Activated naive CD4-positive, alpha-beta T cell treated with anti-CD3 and anti-CD28 coated beads for 36 hours (primary cell): ENCODE measurements at regions not wholly inside any gene's neighbourhood (a gene's known extent, or its start where the extent isn't known, plus 50 kb on each side); places are given as distances from the start of the nearest gene placed in this dataset.
"Not testable (repeated sequence)": the region's sequence is repeated elsewhere in the genome, so short reads cannot be mapped to it uniquely, and the experiment has no call there.

Experiments
- CTCF ChIA-PET: fragments of 350-600 bp; sonication (Branson Sonifier 250); formaldehyde crosslinking; loops from one replicate; lab custom pipeline; 2021; ENCODE audit warnings: antibody characterized with exemption; lab: Charles Lee
- DNase-seq: peaks from one replicate; pipeline ENCODE4 v3.0.0-alpha.2; 2020
- H3K27ac Mint-ChIP-seq: one replicate; pipeline ENCODE4 v1.8.0; 2021; ENCODE audit warnings: mild to moderate bottlenecking, mixed read lengths
- H3K27me3 Mint-ChIP-seq: one replicate; pipeline ENCODE4 v1.8.0; 2021; ENCODE audit warnings: low read depth, mixed read lengths
- H3K36me3 Mint-ChIP-seq: one replicate; pipeline ENCODE4 v1.8.0; 2021; ENCODE audit warnings: low read depth, mixed read lengths
- H3K4me1 Mint-ChIP-seq: one replicate; pipeline ENCODE4 v1.8.0; 2021; ENCODE audit warnings: low read depth, mixed read lengths
- H3K4me3 Mint-ChIP-seq: one replicate; pipeline ENCODE4 v1.8.0; 2021; ENCODE audit warnings: mild to moderate bottlenecking, moderate library complexity, mixed read lengths
- H3K9me3 Mint-ChIP-seq: one replicate; pipeline ENCODE4 v1.8.0; 2021; ENCODE audit warnings: mixed read lengths
- intact Hi-C: fragments of 100-400 bp; cut with micrococcal nuclease; formaldehyde crosslinking; loops from one replicate; pipeline ENCODE4 v1.15.1; 2023

GRCh38 chr4:73671348-73671747 is 51.1 kb upstream of the RASSF6 start:
- H3K27me3 Mint-ChIP-seq, H3K36me3 Mint-ChIP-seq, CTCF ChIA-PET, H3K4me3 Mint-ChIP-seq, H3K27ac Mint-ChIP-seq, H3K4me1 Mint-ChIP-seq, DNase-seq, H3K9me3 Mint-ChIP-seq, intact Hi-C loops: not testable (repeated sequence)

GRCh38 chr4:73673286-73673685 is 53.0 kb upstream of the RASSF6 start:
- CTCF ChIA-PET = interaction anchor here (0.7 kb wide), 1 partner anchor 10 kb away, joined by 3 read pairs; no protein-coding TSS in a partner anchor
- no peaks in the 10 kb centered on the region for H3K4me1 Mint-ChIP-seq
- intact Hi-C loops = no loop called here
- no peaks in the 10 kb centered on the region for H3K27me3 Mint-ChIP-seq
- no peak for DNase-seq
- H3K4me3 Mint-ChIP-seq = no peak overlapping the region
- H3K36me3 Mint-ChIP-seq = no peaks in the 10 kb centered on the region
- no peak overlapping the region for H3K27ac Mint-ChIP-seq
- no peaks in the 10 kb centered on the region for H3K9me3 Mint-ChIP-seq

DNA sequence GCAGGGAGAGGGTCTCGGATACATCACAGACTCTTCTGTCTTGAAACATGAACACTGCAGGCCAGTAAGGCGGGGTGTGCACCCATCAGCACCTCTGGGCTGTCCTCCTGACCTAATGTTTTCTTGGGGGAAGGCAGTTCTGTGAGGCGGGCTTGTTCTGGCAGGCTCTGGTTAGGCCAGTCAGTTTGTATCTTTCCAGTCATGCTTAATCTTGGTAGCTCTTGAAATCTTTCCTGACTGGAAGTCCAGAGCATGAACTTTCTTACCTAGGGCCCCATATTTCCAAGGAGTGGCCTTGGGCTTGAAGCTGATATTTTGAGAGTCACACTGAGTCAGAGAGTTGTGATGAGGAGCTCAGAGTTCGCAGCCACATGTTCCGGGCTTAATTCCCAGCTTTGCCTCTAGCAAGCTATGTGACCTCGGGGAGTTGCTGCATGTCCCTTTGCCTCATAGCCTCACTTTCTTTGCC is 54.2 kb upstream of the RASSF6 start:
- Mint-ChIP-seq H3K36me3 (no peaks in the 10 kb centered on the region), H3K9me3 (no peaks in the 10 kb centered on the region), H3K4me1 (no peaks in the 10 kb centered on the region), H3K4me3 (no peak overlapping the region), H3K27me3 (no peaks in the 10 kb centered on the region), H3K27ac (no peak overlapping the region)
- DNase-seq = no peak
- intact Hi-C loops = no loop called here
- CTCF ChIA-PET = interaction anchor here (0.6 kb wide), 1 partner anchor 9 kb away, joined by 3 read pairs; no protein-coding TSS in a partner anchor

- H3K27ac Mint-ChIP-seq = no peak overlapping the region
- CTCF ChIA-PET = no interaction called here
- no peak overlapping the region for H3K4me3 Mint-ChIP-seq
- no peaks in the 10 kb centered on the region for H3K36me3 Mint-ChIP-seq
- intact Hi-C loops = no loop called here
- H3K9me3 Mint-ChIP-seq = no peaks in the 10 kb centered on the region
- H3K4me1 Mint-ChIP-seq = no peaks in the 10 kb centered on the region
- no peak for DNase-seq
- H3K27me3 Mint-ChIP-seq = no peaks in the 10 kb centered on the region
Observed at GRCh38 chr4:73675623-73676022, 55.4 kb upstream of the RASSF6 start.

- Mint-ChIP-seq H3K9me3 (no peaks in the 10 kb centered on the region), H3K27ac (no peak overlapping the region), H3K4me3 (no peak overlapping the region), H3K4me1 (no peaks in the 10 kb centered on the region), H3K27me3 (no peaks in the 10 kb centered on the region), H3K36me3 (no peaks in the 10 kb centered on the region)
- CTCF ChIA-PET = no interaction called here
- intact Hi-C loops = no loop called here
- DNase-seq = no peak
Observed at GRCh38 chr4:73676136-73676535, 55.9 kb upstream of the RASSF6 start.

GRCh38 chr4:73676861-73677323 is 56.7 kb upstream of the RASSF6 start:
- intact Hi-C loops = no loop called here
- H3K27ac Mint-ChIP-seq = no peak overlapping the region
- CTCF ChIA-PET = no interaction called here
- no peaks in the 10 kb centered on the region for H3K36me3 Mint-ChIP-seq
- no peaks in the 10 kb centered on the region for H3K4me1 Mint-ChIP-seq
- no peaks in the 10 kb centered on the region for H3K9me3 Mint-ChIP-seq
- no peaks in the 10 kb centered on the region for H3K27me3 Mint-ChIP-seq
- no peak for DNase-seq
- H3K4me3 Mint-ChIP-seq = no peak overlapping the region

DNA sequence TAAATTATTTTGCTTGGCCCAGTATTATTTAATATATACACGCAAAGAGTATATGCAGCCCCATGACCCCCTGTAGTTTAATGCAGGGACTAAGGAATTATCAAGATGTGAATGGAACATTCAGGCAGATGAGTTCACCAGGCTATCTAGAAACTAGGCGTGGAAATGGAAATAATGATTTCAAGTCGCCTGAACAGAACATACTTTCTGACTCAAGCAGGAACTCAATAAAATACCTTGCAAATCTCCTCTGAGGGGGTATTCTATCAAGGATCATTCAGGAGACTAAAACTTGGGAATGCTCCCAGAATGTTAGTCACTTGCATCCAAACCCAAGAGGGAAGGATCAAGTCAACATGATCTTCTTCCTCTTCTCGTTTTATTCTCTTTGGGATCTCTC is 59.6 kb upstream of the RASSF6 start:
- no peak overlapping the region for H3K4me3 Mint-ChIP-seq
- DNase-seq = no peak
- no peak overlapping the region for H3K27ac Mint-ChIP-seq
- CTCF ChIA-PET = no interaction called here
- intact Hi-C loops = no loop called here
- no peaks in the 10 kb centered on the region for H3K36me3 Mint-ChIP-seq
- H3K4me1 Mint-ChIP-seq = no peaks in the 10 kb centered on the region
- no peaks in the 10 kb centered on the region for H3K9me3 Mint-ChIP-seq
- H3K27me3 Mint-ChIP-seq = no peaks in the 10 kb centered on the region

DNA sequence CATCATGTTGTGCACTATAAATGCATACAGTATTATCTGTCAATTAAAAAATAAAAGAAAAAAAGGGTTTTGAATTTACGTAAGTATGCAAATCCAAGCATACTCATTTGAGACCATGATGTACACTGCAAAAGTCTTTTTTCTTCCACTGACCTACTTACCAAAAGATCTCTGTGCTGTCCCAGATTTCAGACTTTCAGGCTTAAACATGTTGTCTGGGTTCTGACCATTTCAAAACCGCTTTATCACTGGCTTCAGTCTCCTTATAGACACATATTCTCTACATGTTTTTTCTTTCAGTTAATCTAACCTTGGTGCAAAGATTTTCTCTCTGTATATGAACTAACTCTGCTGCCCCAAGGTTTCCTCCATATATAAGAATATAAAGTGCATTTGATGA is 58.6 kb upstream of the CXCL8 start:
- H3K36me3 Mint-ChIP-seq = no peaks in the 10 kb centered on the region
- no peak overlapping the region for H3K4me3 Mint-ChIP-seq
- H3K4me1 Mint-ChIP-seq = no peaks in the 10 kb centered on the region
- no peak overlapping the region for H3K27ac Mint-ChIP-seq
- CTCF ChIA-PET = no interaction called here
- H3K27me3 Mint-ChIP-seq = peaks cover 6% of the 10 kb centered on the region
- no peaks in the 10 kb centered on the region for H3K9me3 Mint-ChIP-seq
- DNase-seq = no peak
- intact Hi-C loops = no loop called here

DNA sequence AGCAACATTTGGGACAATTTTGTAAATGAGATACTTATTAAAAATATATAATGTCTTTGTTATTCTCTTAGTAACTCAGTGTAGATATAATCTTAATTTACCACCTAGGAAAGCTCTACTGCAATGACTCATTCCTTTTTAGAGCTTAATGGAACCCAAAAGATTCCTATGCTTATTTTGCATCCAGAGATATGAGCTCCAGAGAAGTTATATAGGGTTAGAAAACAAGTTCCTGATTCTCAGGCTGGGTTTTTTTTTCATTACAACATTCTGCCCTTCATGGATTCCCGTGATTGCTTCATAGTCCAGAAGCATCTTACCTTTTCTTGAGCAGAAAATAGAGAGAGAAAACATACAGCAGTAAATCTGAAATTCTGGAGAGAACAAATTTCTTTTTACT is 57.9 kb upstream of the CXCL8 start:
- no peak for DNase-seq
- CTCF ChIA-PET = no interaction called here
- Mint-ChIP-seq H3K27me3 (peaks cover 6% of the 10 kb centered on the region), H3K27ac (no peak overlapping the region), H3K4me3 (no peak overlapping the region), H3K9me3 (no peaks in the 10 kb centered on the region), H3K4me1 (no peaks in the 10 kb centered on the region), H3K36me3 (no peaks in the 10 kb centered on the region)
- intact Hi-C loops = no loop called here

DNA sequence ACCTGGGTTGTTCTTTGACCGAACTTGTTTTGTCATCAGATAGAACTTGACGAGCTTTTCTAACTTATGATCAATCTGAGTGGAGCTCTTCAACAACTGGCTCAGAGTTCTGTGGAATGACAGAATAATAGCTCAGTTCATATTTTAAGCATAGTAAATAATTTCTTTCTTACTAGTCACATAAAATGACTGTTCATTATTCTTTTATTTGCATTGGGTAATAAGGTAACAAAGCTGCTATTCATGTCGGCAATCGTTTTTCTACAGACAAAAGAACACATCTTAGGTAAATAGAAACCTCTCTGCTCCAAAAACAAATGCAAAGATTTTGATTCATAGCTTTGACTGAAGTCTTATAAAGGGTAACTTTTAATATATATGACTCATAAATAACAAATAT is 57.3 kb upstream of the CXCL8 start:
- Mint-ChIP-seq H3K36me3 (no peaks in the 10 kb centered on the region), H3K4me3 (no peak overlapping the region), H3K27ac (no peak overlapping the region), H3K9me3 (no peaks in the 10 kb centered on the region), H3K4me1 (no peaks in the 10 kb centered on the region), H3K27me3 (peaks cover 6% of the 10 kb centered on the region)
- intact Hi-C loops = no loop called here
- DNase-seq = no peak
- CTCF ChIA-PET = no interaction called here

- Mint-ChIP-seq H3K36me3 (no peaks in the 10 kb centered on the region), H3K9me3 (no peaks in the 10 kb centered on the region), H3K4me3 (no peak overlapping the region), H3K4me1 (no peaks in the 10 kb centered on the region), H3K27ac (no peak overlapping the region), H3K27me3 (peaks cover 6% of the 10 kb centered on the region)
- CTCF ChIA-PET = interaction anchor here (1.0 kb wide), 1 partner anchor 24 kb away, joined by 3 read pairs; no protein-coding TSS in a partner anchor
- DNase-seq = no peak
- intact Hi-C loops = no loop called here
Observed at GRCh38 chr4:73683456-73683855, 56.9 kb upstream of the CXCL8 start.

- H3K27ac Mint-ChIP-seq = no peak overlapping the region
- no peaks in the 10 kb centered on the region for H3K9me3 Mint-ChIP-seq
- no peaks in the 10 kb centered on the region for H3K36me3 Mint-ChIP-seq
- no peaks in the 10 kb centered on the region for H3K4me1 Mint-ChIP-seq
- no peak overlapping the region for H3K4me3 Mint-ChIP-seq
- CTCF ChIA-PET = interaction anchor here (1.0 kb wide), 1 partner anchor 23 kb away, joined by 3 read pairs; no protein-coding TSS in a partner anchor
- intact Hi-C loops = no loop called here
- no peak for DNase-seq
- H3K27me3 Mint-ChIP-seq = peaks cover 6% of the 10 kb centered on the region
Observed at GRCh38 chr4:73684097-73684496, 56.3 kb upstream of the CXCL8 start.

DNA sequence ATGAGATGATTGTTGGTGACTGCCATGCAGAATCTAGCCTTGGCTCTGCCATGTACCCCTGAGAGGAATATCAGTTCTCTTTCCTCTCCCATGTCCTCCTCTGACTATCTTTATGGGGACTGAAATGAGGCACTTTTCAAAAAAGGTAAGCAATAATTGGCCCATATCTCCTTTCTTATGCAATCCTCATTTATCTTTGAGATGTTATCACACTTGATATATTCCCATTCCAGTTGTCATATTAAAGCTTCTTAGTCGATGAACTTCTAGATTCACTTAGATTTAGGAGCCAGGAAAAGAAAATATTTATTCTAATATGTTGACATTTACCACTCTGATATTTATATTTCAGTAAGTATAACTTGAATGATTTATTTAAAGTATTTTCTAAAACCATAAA is 55.3 kb upstream of the CXCL8 start:
- Mint-ChIP-seq H3K27ac (no peak overlapping the region), H3K4me1 (no peaks in the 10 kb centered on the region), H3K27me3 (peaks cover 6% of the 10 kb centered on the region), H3K36me3 (no peaks in the 10 kb centered on the region), H3K4me3 (no peak overlapping the region), H3K9me3 (no peaks in the 10 kb centered on the region)
- DNase-seq = no peak
- intact Hi-C loops = no loop called here
- CTCF ChIA-PET = no interaction called here
